Bone marrow (tissue), 2 donors: ENCODE measurements at regions not wholly inside any gene's neighbourhood (a gene's known extent, or its start where the extent isn't known, plus 50 kb on each side); places are given as distances from the start of the nearest gene placed in this dataset.
A peak's percentile ranks its signal among the peaks of the same experiment; 100 is the strongest.
"Not testable (repeated sequence)": the region's sequence is repeated elsewhere in the genome, so short reads cannot be mapped to it uniquely, and the experiment has no call there.

Experiments used
- DNase-seq, 2 donors: peaks; one replicate each; lab custom pipeline; 2025; lab: John Stamatoyannopoulos, UW

DNA sequence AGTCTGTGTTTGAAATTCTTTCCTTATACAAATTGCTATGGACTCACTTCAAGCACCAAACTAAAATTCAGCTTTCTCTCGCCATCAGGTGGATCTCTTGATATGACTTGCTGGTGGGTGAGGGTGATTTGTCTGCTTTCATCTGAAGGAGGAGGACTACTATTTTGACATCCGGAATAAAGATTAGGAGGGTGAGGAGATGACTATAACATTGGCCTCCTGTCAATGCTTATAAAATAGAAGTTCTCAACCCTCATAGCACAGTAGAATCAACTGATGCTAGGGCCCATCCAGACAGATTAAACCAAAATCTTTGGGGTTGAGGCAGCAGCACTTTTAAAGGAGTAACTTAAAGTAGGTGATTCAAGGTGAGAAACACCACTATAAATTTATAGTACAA lies 120.4 kb upstream of the DNAJC10 start:
- DNase-seq = no peak

GRCh38 chr2:182597570-182598295 lies 118.3 kb upstream of the DNAJC10 start:
- DNase-seq = peak in 1 of 2 donors; percentile 2

DNA sequence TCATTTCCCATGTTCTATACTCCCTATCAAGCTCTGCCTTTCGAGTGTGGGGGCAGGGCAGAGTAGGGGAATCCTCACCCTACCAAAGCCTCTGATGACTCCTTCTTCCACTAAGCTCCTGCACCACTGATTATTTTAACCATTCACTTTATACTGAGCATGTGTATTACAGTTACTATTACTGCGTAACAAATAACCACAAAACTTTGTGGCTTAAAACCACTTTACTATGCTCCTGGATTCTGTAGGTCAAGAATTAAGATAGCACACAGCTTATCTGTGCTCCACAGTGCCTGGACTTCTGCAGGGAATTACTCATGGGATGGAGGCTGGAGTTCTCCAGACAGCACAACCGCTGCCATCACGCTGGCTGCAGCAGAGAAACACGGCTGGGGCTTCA lies 117.4 kb upstream of the DNAJC10 start:
- no peak for DNase-seq

DNA sequence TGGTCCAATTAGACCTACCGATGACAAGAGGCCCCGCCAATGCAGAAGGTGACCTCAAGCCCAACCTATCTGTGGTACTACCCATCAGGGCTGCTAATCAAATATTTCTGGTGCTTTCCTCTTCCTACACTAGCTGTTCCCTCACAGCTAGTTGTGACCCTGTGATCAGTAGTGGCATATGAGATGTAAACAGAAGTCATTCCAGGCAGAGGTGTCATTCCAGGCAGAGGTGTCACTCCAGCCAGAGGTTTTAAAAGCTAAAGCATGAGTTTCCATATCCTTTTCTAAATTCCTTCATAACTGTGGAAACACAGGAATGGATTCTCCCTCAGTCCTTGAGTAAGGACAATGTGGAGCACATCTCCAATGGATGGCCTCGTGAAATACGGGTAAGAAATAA lies 110.9 kb upstream of the DNAJC10 start:
- no peak for DNase-seq

DNA sequence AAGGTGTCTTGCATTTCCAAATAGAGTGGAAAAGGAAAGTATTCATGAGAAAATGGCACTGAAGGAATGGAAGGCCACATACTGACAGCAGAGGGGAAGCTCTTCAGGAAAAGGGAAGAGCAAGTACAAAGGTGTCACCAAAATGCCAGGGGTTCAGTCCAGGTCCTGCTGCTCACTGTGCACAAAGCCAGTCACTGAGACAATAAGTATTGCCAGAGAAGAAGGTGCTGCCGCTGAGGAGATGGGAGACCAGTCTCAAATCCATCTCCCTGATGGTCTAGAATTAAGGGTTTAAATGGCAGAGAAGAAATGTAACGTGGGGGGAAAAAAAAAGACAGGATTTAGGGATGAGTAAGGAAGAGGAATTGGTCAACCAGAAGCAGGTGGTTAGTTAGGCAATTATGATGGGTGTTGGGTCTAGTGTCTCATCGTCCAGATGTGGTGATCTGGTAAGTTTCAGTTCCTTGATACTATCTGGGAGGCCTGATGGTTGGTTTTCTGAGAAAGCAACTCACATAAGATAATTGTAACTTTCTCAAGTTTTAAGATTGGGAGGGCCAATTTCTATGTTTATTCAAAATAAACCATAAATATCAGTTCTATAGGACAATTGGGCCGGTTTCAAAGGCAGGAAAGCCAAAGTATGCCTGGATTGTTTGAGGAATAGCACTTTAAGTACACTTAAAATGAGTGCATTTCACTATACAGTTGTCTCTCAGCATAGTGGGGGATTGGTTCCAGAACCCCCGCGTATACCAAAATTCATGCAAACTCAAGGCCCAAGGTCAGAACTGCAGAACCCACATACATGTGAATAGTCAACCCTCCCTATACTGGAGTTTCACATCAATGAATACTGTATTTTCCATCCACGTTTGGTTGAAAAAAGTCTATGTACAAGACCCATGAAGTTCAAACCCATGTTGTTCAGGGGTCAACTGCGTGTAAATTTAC lies 109.1 kb upstream of the DNAJC10 start:
- DNase-seq = no peak

GRCh38 chr2:182608181-182608845 lies 107.7 kb upstream of the DNAJC10 start:
- DNase-seq = no peak

DNA sequence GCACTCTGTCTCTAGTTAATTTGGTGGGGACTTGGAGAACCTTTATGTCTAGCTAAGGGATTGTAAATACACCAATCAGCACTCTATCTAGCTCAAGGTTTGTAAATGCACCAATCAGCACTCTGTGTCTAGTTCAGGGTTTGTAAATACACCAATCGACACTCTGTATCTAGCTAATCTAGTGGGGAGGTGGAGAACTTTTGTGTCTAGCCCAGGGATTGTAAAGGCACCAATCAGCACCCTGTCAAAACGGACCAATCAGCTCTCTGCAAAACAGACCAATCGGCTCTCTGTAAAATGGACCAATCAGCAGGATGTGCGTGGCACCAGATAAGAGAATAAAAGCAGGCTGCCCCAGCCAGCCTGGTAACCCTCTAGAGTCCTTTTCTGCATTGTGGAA lies 107.1 kb upstream of the DNAJC10 start:
- not testable (repeated sequence) for DNase-seq

GRCh38 chr2:182610231-182610630 lies 105.8 kb upstream of the DNAJC10 start:
- DNase-seq = no peak

DNA sequence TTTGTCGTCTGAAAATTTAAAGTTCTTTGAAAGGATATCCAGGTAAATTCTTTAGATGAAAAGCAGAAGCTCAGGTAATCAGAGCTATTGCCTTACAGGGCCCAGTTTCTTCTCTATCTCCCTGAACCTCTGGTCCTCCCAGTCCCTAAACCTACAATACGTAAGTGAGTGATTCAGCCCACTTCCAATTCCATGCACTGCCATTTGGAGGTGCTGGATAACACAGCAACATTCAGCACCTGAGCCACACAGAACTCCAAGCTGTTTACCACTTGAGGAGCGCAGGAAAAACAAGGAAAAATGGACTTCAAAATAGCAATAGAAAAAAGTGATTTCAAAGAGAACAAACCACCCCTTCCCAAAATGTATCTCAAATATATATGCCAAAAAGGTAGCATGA lies 105.0 kb upstream of the DNAJC10 start:
- no peak for DNase-seq

DNA sequence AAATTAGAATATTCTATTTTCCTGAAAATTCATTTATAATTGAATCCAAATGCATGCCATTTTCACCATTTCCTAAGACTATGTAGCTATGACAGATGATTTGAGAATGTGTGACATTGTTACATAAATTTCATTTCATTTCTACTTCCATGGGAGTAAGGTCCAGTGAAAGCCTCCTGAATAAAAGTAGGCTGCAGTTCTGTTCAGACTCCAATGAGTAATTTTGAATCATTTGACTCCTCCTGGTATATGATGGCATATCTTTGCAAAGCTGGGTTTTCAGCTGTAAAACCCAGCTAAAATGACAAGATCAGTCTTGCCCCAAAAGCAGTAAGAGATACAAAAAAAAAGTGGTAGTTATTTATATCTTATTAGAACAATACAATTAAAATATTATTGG lies 101.0 kb upstream of the DNAJC10 start:
- DNase-seq = no peak

DNA sequence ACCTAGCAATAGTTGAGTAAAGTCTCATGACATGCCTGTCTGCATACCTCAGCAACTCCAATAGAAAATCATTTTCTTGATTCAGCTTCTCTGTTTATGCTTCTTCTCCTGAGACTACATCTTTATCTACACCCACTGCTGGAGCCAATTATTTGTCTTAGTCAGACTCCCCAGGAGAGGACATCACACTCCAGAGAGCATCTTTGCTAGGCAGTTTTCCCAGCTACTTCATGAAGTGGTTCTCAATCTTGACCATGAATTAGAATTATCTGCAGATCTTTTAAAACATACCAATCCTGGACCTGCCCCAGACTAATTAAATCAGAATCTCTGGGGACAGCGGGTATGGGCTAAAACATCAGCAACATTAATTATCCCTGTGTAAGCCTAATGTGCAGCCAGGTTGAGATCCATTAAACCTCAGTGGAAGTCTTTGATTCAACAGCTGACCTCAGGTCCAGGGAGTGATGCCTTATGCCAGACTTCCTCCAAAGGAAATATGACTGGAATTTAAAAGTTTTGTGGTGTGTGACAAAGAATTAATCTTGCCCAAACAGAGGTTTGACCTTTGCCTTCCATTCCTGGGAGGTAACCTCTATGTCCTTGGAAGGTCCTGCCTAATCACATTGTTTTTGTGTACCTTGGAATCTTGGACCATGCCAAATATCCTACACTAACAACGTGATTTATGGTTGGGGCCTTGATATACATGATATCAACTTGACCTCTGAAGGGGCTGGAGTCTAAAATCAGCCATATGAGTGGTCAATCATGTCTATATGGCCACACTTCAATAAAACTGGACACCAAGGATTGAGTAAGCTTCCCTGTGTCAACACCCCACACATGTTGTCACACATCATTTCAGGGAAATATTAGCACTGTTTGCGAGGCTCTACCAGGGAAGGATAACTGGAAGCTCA lies 99.3 kb upstream of the DNAJC10 start:
- DNase-seq = no peak

GRCh38 chr2:182618672-182619079 lies 97.4 kb upstream of the DNAJC10 start:
- DNase-seq = no peak

GRCh38 chr2:182619276-182619675 lies 96.8 kb upstream of the DNAJC10 start:
- no peak for DNase-seq

DNA sequence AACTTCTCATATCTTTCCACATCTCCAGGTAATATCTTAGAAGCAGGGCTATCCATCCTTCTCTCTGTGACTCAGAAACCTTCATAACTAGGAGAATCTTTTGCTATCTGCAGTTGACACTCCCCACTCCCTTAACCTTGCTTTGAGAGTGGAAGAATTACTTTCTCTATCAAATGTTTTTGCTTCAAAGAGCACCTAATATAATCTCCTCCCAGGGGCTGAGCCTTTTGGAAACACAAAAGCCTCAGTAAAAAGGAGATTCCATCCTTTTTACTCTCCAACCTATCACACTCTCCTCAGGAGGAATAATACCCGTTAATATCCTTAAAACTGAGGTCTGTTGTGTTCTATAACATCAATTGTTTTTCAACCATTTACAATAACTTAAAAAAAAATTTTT lies 94.9 kb upstream of the DNAJC10 start:
- DNase-seq = no peak

GRCh38 chr2:182621810-182622209 lies 94.2 kb upstream of the DNAJC10 start:
- no peak for DNase-seq

DNA sequence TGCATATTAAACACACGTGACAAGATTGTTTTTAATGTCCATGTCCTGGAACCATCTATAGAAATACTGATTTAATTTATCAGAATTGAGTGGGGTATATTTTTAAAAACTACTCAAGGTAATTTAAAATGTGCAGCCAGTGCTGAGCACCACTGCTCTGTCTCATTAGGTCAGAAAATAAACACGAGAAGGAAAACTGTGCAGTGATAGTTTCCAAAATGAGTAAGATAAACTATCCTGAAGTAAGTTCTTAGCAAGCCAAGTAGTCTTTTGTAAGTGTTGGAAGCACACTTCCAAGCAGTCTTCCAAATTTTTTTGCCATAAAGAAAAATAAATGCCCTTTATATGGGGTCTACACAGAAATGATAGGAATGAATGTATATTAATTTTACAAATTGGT lies 93.8 kb upstream of the DNAJC10 start:
- no peak for DNase-seq

- DNase-seq = no peak
Measured at GRCh38 chr2:182625814-182626213, 90.2 kb upstream of the DNAJC10 start.

GRCh38 chr2:182628916-182629315 lies 87.1 kb upstream of the DNAJC10 start:
- no peak for DNase-seq

DNA sequence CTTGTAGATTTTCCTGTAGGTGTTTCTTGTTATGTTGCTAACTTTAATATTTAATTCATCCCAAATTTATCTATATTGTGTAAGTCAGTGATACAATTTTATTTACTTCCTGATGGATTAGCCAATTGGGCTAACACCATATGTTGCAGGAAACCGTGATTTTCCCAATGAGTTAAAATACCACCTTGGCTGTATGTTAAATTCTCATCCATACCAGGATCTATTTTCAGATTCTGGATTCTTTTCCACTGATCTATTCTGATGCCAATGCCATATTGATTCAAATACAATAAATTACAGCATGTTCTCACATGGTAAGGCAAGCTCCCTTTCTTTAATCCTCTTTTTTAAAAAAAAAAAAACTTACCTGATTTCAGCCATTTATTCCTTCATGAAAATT lies 85.8 kb upstream of the DNAJC10 start:
- no peak for DNase-seq

- no peak for DNase-seq
Measured at GRCh38 chr2:182631299-182631698, 84.8 kb upstream of the DNAJC10 start.

DNA sequence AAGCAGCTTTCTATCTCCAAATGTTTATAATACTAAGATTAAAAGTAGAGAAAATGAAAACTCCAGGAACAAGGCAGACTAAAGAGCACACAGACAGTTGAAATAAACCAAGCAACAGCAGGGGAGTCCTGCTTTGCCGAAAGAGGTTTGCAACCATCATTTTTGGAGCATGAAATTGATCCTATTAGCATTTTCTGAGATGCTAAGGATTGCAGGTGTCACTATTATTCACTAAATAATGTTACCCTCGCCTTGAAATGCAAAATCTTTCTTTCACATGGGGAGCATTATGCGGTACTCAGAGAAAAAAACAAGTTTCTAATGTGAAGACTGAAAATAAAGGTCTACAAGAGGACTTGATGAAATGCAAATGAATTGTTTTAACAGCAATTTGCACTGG lies 81.7 kb upstream of the DNAJC10 start:
- no peak for DNase-seq

DNA sequence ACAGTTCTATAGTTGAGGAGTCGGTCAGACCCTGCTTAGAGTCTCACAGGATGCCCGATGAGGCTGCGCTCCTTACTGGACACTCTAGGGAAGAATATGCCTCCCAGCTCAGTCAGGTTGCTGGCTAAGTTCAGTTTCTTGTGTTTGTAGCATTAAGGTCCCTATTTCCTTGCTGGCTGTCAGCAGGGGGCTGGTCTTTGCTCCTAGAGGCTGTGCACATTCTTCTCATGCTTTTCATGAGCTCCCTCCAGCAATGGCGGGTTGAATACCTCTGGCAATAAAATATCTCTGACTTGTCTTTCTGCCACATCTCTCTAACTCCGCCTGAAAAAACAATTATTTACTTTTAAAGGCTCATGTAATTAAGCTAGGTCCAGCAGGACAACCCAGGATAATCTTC lies 79.4 kb upstream of the DNAJC10 start:
- DNase-seq = no peak
